HG03175 (cell line): ENCODE measurements at regions not wholly inside any gene's neighbourhood (a gene's known extent, or its start where the extent isn't known, plus 50 kb on each side); places are given as distances from the start of the nearest gene placed in this dataset.

Experiments
- ATAC-seq: cut with Tn5 transposase; IDR thresholded peaks from one replicate; pipeline ENCODE4 v1.9.1; 2021; ENCODE audit warnings: mild to moderate bottlenecking, moderate library complexity; ENCODE audit not compliant: unreplicated experiment

DNA sequence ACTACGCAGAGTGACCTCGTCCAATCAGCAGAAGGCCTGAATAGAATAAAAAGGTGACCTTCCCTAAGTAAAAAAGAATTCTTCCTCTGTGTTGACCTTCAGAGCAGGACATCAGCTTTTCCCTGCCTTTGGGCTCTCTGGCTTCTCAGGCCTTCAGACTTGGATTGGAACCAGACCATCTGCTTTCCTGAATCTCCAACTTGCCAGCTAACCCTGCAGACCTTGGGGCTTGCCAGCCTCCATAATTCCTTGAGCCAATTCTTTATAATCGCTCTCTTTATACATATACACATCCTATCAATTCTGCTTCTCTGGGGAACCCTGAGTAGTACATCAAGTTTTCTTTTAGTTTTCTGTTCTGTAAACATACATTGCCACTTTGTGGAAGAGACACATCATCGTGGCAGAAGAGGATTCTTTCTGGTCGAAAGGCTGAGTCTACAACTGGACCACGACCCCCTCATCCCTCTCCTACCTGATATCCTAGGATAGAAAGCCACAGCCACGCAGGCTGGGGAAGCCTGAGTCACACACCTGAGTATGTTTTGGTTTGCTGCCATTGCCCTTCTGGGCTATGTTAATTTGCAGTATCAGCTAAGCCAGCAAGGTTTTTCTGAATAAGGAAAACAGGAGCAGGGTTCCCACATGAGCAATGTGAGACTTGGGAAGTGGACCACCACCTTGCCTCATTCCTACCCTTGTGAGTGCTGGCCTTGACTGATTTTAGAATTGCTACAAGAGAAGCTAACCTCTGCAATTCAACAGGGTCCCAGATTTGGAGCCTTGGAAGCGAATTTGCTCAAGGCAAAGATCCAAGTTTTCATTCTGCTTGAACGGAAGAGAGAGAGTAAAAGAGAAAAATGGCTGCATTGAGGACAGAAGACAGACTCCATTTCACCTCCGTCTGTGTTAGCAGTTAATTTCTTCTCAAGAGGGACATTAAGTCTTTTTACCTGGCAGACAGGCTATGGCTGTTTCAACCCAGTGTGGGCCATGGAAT, 445.2 kb upstream of the FZD8 start:
- ATAC-seq, result no peak

DNA sequence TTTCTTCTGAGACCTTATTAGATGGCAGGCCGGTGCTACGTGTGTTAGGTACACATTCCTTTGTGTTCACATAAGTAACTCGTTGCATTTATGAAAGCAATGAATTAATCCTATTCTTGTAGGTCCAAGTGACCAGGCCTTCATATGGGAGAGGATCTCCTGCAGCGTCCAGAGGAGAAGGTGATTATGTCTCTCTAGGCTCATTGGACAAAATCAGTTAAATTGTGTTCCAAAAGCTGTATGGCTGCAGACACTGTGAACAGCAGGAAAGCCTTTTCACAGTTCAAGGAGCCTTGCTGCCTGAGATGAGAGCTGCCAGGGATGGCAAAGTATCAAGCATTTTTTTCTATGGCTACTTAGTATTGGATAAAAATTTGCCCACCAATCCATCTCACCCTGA, 433.1 kb upstream of the FZD8 start:
- no peak for ATAC-seq

DNA sequence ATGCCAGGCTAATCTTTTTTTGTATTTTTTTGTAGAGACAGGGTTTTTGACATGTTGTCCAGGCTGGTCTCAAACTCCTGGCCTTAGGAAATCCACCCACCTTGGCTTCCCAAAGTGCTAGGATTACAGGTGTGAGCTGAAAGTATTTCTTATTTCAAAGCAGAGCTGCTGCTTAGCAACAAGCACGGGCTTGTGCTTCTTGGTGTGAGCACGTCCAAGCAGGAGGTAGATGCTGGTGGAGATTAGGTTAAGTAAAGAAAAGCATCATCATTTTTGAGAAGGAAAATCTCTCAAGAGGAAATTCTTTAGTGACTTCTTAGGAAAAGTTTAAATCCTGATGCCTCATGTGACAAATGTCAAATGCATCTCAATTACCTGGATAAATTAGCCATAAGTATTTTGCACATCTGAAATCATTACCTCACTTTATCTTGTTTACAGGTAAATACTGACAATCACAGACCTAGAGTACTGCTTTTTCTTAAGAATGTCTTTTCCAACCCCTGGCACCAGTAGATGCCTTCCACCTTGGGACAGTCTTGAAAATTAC, 431.8 kb upstream of the FZD8 start:
- no peak for ATAC-seq

DNA sequence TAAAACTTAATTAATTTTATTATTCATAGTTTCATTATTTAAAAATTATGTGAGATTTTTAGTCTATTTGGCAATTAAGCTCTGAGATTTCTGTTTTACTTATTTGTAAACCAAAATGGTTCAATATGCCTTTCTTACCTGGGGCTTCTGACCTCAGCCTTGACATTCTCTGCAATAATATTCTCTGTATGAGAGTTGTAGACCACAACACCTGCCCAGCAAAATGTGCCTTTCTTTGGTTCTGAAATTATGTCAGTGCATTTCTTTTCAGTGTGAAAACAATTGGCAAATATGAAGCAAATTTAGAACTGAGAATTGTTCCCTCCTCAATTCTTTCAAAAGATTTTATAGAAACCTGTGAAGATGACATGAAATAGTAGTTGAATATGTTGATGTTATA, 426.4 kb upstream of the FZD8 start:
- no peak for ATAC-seq

DNA sequence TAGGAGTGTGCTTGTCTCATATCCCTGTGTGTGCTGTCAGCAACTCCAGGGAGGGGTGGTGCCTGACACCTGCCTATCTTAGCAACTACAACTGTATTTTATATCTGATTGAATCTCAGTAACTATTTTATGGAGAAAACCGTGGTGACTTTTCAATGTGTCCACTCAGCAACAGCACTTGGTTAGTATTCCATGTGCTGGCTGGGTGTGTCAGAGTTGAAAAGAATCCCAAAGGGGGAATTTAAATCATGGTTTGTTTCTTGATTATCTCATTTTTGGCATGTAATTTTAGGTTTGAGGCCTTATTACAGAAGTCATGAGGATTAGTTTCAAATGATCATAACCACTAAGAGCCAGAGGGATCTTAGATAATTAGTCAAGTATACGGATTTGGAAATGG, 425.7 kb upstream of the FZD8 start:
- ATAC-seq, result no peak

DNA sequence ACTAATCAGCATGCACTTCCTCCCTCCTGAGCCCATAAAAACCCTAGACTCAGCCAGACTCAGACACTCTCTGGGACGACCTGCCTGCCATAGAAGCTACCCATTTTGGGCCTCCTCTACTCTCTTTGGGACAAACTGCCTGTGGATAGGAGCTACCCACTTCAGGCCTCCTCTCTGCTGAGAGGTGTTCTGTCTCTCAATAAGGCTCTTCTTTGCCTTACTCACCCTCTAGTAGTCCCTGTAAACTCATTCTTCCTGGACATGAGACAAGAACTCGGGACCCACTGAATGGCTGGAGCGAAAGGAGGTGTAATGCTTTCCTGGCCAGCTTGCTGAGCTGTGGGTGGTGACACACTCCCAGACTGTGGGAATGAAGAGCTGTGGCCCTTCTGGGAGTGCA, 424.8 kb upstream of the FZD8 start:
- ATAC-seq, result no peak

DNA sequence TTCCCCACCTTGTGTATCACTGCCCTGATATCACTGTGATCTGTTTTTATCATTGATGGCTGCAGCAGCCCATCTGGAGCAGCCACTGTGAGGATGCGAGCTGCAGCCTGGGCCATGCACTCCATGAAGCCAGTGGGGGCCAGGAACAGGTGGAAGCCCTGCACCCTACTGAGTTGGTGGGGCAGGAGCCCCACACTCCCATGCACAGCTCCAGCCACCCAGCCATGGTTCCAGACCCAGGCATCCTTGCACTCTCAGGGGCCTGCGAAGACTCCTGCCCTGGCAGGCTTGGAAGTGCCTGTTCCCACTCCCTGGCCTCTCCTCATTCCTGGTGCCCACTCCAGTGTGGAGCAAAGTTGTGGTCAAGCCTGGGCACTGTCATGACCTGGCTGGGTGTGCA, 424.0 kb upstream of the FZD8 start:
- ATAC-seq, result no peak

DNA sequence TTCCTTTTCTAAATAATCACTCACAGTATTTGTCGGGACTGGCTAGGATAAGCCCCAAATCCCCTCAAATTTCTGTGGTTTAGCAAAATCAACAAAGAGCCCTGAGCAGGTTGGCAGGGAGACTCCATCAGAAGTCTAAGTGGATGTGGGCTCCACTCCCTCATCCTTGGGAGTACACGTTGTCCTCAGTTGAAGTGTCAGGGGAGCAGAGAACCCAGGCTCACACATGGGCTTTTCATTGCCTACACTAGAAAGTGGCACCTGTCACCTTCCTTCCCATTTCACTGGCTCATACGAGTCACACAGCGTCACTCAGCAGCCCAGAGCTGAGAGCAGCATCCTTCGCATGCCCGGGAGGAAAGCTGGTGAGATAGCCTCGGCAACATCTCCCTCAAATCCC, 421.3 kb upstream of the FZD8 start:
- ATAC-seq, result no peak

DNA sequence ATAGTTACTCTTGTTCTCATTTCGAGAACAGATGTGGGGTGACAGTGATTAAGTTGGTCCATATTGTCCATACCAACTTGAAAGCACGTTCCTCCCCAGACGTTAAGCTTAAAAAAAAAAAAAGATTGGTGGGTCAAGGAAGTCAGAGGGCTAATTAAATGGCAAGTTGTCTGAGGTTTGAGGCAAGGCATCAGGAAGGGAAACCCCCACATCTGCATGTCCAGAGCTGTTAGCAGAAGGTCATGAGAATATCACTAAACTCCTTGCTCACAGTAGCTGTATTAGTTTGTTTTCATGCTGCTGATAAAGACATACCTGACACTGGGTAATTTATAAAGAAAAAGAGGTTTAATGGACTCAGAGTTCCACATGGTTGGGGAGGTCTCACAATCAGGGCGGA, 415.6 kb upstream of the FZD8 start:
- no peak for ATAC-seq

DNA sequence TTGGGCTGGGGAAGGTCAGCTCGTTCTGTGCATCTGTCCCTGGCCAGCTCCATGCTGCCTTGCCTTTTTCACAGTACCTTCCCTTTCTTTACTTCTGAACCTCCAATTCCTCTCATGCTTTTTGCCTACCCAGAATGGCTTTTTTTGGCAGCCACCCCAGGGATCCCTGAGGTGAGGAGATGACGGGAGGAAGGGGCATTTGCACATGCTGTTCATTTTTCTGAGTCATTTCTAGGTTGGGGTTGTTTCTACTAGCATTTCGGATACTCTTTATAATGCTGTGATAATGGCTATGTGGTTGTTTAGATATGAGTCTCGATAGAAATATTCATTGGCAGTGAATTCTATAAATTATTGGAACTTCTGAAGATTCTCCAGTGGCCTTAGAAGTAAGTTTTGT, 415.1 kb upstream of the FZD8 start:
- ATAC-seq, result no peak

DNA sequence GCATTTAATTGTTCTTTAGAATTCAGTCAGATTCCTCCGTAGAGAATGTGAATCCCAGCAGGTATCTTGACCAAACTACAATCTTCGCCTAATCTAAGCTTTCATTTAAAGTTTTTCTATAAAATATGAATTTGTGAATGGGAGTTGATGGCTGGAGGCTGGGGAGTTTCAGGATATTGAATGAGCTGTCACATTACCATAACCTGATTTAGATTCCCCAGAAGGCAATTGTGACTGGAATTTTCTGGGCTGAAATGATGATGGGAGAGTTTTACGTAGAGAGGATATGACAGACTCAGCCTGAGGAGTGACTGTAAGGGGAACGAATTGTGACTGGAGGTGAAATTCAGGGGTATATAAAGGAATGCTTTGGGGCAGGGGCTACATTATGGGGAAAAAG, 411.7 kb upstream of the FZD8 start:
- no peak for ATAC-seq

DNA sequence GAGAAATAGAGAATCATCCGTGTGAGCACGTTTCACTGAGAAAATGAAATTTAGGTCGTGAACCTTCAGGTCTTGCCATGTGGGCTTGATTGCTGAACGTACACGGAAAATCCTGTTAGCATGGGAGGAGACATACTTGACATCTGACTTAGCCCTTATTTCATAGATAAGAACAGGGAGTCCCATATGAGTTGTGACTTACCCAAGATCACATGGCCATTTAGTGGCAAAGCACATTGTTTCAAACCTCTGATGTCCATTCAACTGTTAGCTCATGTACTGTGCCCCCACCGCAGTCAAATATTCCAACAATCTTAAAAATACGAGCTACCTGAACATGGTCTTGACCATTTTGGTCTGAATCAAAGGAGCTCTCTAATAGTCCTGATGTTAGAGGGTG, 411.2 kb upstream of the FZD8 start:
- no peak for ATAC-seq

DNA sequence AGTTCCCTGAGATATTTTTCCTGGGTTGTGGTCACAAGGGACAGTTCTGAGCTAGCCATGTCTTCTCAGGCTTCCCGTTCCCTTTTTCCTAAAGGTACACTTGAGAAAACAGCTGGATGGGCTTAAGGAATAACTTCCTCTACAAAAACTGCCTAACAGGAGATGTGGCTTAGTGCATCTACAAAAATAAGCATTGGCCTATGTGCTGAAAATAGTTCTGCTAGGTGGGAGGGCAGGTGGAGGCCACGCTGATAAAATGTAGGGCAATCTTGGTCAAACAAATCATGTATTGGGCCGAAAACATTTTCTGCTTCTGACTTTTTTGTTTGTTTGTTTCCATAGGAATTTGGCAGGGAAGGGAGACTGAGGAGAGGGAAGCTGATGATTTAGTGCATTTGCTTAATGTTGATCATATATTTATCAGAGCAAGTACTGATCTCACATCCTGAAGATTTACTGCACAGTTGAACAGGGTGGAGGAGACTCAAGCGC, 409.4 kb upstream of the FZD8 start:
- ATAC-seq, result no peak

DNA sequence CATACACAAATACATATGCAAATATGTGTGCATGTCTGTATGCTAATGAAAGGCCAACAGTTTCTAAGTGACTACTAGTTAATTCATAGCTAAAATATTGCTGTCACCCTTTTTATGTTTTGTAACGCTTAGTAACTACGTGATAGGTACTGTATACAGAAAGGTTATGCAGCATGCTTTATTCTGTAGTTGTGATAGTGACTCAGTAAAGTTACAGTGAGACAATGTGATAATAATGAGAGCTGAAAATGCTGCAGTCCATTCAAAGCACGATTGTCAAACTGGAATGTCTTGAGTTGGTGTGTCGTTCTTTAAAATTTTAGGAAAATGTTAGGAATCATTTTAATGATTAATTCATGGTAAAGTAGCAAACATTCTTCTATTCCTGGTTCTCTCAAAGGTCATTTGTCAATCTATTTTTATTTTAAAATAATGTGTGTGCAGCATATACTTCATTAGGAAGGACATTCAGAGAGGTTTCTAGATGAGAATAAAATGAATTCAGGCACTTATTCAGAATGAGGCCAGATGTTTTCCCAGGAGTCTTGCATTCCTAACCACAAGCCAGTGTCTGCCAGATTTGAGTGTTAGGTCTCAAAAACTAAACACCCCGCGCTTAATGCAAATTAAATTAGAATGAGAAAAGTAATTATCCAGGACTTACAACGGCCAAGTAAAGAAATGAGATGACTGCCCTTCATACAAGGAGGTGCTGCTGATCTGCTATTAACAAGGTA, 408.8 kb upstream of the FZD8 start:
- ATAC-seq, result no peak

DNA sequence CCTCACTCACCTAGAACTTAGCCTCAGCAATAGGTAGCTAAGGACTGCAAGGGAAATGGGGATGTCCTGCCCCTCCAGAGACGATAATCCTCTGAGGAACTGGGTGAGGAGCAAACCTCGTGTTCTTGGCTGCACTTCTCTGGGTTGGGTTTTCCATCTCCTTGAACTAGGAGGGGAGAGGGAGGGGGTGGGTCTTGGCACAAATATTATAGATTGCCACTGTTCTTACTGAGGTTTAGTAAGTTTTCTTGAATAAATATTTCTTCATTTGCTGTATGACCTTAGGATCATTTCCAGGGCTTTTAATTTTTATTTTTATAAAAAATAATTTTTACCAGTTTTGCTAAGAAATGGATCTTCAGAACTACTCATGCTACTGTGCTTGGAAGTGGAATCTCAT, 406.7 kb upstream of the FZD8 start:
- no peak for ATAC-seq

DNA sequence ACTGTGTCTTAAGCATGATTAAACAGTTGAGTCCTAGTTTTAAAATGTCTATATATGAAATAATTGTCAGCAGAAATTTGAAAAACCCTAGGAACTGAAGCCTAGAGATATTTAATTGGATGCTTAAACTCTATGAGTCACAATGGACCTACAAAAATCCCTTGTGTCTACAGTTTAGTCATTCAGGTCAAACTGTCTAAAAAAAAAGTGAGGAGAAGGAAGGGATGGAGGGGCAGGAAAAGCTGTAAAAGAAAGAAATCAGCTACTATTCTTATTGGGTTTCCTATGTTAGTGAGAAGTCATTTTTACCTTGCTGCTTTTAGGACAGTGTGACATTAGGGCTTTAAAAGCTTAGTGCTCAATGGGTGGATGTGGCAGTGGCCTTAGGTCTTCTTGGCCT, 406.1 kb upstream of the FZD8 start:
- no peak for ATAC-seq

DNA sequence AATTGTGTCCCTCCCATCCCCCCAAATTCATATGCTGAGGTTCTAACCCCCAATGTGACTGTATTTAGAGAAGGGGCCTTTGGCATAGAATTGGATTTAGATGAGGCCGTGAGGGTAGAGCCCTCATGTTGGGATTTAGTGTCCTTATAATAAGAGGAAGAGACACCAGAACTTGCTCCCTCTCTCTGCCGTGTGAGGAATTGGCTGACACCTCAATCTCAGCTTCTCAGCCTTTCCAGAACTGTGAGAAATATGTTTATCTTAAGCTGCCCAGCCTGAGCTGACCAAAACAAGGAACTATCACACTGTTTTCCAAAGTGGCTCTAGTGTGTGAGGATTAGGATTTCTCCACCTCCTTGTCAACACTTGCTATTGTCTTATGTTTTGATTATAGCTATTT, 400.0 kb upstream of the FZD8 start:
- ATAC-seq, result no peak

DNA sequence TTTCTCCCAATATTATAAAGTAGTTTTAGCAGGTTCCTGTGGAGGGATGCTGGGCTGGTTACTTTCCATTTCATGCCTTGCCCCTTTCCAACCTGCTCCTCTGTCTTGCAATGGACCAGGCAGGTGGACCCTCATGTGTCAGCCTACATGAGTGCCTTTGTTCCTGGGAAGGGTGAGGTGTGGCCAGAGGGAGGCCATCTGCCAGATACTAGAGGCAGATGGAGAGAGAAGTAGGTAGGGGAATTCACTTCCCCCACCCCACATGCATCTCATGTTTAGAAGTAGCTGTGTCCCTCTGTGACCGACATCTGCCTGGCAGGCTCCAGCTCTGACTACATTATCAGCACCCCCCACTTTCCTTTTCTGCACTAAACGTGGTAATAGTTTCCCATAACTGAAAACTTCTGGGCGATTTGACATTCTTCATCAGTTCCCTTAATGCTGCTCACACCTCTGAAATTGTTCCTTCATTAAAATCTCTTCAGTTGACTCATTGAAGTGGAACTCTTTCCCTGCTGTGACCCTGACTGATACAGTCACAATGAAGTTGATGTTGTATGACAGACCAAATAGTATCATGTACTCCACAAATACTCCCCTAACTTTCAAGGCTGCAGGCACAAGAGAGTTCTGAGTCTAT, 396.3 kb upstream of the FZD8 start:
- ATAC-seq, result no peak

DNA sequence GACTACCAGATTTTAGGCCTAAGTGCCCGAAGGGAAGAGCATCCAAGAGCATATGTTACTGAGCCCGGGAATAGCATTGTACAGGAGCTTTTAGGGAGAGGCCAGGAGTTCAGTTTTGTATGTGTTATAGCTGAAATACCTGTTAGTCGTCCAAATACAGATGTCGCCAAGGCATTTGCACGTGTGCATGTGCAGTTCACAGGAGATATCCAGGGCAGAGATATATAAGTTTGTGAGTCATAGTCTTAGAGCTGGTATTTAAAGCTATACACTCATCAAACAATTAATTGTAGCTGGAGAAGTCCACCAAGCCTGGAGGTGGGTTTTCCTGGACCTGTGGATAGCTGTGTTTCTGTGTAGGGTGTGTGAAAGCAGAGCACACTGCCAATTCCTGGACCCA, 394.0 kb upstream of the FZD8 start:
- ATAC-seq, result no peak

DNA sequence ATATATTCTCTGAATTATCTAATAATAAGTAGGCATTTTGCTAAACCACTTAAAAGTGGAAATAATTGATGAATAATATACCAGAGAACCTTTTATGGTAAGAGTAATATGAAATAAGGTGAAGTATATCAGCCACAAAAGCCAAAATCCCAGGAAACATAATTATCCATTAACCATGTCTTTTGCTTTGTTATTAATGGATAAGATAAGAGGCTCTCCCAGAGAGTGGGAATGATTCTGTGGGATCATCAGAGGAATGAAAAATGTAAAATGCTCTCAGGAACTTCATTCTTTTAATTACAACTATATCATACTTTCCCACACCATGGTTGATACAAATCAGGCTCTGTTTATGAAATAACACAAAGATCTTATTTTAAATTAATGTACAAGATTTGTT, 391.7 kb upstream of the FZD8 start:
- ATAC-seq, result no peak

DNA sequence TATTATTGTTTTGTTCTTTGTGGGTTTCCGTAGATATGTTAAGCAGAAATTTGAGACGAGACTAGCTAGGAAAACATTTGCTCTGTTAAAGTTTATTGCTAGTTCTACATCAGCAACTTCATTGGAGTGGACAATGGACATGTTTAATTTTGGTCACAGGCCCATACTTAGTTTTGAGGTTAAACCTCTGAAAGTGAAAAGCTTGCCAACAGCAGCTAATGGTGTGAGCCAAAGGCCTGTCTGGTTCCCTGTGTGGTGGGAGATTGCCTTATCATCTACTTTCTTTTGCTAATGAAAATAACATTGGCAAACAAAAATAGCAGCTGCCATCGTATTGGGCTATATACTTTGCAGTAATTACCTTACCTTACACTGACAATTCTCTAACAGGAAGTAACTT, 388.4 kb upstream of the FZD8 start:
- ATAC-seq, result no peak
